Bone marrow (tissue), 2 donors: ENCODE measurements at regions not wholly inside any gene's neighbourhood (a gene's known extent, or its start where the extent isn't known, plus 50 kb on each side); places are given as distances from the start of the nearest gene placed in this dataset.

Experiments
- DNase-seq, 2 donors: peaks; one replicate each; lab custom pipeline; 2025; lab: John Stamatoyannopoulos, UW

DNA sequence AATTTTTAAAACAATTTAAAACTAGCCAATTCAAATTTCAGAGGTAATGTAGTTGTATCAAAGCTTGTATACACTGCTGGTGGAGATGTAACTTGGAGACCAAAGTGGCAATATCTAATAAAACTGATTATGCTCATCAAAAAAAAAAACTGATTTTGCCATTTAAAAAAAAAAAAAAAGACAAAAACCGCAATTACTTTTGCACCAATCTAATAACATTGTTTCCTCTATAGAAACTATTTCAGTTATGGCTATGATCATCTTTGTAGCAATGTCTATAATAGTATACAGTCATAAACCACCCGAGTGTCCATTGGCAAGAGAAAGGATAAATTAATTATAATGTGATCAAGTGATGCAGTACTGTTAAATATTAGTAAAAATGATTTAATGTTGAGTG is 149.3 kb upstream of the SEMA6D start:
- DNase-seq = no peak

GRCh38 chr15:47570044-47570443 is 147.3 kb upstream of the SEMA6D start:
- DNase-seq = no peak

DNA sequence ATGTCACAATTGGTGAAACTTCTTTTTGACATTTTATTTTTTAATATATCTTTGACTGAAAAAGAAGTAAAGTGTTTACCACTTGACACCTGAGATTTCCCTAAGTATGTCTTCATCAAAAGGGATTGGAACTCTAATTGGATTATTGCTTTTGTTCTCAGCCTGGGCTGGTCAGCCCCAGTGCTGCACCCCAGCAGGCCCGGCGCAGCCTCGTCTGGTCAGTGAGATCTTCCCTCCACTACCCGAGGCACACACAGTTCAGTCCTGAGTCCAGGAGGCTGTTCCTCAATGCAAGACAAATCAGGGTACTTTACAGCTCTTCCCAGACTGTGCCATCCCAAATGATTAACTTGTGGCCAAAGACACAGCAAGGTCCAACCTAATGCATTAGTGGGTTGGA is 146.9 kb upstream of the SEMA6D start:
- DNase-seq = no peak

DNA sequence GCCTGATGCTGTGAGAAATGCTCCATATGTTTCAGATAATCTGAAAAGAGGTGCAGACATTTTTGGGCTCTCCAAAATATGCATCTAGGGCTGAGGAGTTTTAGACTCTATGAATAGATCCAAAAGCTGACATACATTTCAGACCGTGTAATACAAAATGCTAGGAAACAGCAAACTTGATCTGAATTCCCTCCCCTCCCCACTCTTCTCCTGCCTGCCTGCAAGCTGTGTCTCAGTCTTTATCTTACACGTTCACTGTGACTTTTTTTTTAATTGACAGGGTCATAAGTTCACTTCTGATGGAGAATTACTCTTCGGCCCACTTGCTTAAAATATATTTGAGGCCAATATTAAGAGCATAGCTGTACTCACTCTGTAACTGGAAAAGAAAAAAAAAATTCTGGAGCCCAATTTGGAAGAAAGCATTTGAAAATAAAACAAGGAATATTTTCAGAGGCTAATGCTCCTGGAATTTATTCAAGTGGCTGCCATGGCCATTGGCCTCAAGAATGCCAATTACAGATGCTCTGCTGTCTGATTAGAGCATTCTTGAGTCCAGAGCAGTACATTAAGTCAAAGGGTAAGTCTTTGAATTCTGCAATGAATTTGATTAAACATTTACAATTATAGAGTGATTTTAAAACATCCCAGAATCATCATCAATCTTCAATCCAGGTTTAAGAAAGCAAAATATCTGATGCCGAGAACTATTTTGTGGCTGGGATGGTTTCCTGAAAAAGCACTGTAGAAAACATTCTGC is 146.2 kb upstream of the SEMA6D start:
- no peak for DNase-seq

DNA sequence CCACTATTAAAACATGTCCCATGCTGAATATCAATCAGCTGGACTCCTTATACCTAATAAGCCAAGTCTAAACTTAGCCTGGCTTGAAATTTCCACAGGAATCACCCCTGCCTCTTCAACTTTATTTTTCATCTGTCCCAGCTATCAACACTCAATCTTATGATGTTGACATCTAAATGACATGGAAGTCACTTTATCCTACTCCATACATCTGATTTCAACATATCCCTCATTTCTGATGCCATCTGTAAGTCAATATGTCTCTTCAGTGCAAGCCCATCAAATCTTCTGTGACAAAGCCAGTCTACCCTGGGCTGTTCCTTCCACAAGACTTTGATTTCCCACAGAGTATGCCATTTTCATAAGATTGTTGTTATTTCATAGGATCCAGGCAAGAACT is 143.6 kb upstream of the SEMA6D start:
- no peak for DNase-seq

DNA sequence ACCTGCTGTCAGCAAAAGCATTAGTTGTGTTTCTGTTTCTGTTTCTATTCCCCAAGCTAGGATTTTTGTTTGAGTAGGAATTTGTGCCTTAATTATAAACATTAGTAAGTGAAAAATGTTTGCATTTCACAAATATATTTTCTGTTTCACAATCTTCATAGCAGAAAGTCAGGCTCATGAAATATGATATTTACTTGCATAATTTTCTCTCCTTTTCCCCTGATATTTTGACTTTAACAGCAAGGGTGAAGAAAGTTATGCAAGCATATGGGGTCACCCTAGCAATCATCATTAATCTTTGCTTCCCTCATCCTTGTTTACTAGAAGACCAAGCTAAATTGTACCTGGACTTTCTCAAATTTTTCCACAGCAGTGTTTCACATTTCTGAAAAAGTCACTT is 140.3 kb upstream of the SEMA6D start:
- no peak for DNase-seq

GRCh38 chr15:47577461-47577860 is 139.8 kb upstream of the SEMA6D start:
- no peak for DNase-seq

DNA sequence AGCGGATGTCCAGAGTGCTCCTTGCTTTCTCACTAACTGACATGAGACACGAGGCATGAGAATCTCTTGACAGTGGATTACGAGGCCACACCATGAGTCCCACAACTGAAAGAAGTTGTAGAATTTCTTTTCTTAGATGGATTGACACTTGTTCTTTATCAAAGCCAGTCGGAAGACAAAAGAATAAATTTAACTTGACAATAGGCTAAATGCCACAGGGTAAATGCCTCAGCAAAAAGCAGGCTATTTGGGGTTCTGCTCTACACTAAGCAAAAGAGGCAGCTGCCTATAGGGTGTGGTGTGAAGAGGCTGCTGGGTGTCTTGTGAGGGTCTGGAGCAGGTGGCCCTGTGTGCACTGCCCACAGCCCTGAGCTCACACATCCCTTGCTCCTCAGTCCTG is 135.1 kb upstream of the SEMA6D start:
- DNase-seq = no peak

- no peak for DNase-seq
Observed at GRCh38 chr15:47584316-47584715, 133.0 kb upstream of the SEMA6D start.

DNA sequence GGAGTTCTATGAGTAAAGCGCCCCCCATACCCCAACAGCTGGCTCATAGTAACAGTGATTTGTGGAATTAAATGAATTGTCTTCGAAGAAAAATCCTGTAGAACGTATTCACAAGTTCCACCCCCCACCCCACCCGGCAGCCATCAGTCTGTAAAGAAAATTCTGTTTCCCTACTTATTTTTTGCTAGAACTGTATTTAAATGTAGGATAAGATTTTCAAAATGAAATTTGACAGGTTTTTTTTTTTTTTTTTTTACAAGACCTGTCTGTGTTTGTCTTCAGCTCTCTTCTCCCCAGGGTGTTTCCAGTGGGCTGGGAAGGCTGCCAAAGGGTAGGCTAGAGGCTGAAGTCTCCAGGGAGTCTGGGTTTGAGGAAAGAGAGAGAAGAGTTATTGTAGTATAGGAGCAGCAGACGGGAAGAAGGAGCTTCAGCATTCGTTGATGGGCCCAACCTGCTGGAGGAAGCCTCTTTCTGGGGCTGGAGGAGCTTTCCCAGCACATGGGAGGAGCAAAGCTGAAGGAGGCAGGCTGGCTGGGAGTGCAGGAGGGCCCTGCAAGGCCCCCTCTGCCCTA is 130.6 kb upstream of the SEMA6D start:
- DNase-seq = no peak

- no peak for DNase-seq
Observed at GRCh38 chr15:47587940-47588802, 129.1 kb upstream of the SEMA6D start.

DNA sequence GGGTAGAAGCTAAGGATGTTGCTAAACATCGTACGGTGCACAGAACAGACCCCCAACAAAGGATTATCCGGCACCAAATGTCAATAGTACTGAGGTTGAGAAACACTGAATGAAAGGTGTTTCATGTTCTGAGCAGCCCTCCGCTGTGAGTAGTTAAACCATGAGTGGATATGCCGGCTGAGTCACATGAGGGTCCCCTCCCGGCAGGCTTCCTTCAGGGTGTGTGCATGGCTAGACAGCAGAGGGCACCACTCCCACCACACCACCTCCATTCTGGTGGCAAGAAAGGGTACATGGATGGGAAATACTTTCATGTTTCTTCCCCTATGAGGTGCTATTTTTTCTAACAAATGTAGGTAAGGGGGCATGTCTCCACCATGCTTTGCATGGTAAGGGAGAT is 128.3 kb upstream of the SEMA6D start:
- DNase-seq = no peak

GRCh38 chr15:47598996-47599395 is 118.3 kb upstream of the SEMA6D start:
- no peak for DNase-seq

DNA sequence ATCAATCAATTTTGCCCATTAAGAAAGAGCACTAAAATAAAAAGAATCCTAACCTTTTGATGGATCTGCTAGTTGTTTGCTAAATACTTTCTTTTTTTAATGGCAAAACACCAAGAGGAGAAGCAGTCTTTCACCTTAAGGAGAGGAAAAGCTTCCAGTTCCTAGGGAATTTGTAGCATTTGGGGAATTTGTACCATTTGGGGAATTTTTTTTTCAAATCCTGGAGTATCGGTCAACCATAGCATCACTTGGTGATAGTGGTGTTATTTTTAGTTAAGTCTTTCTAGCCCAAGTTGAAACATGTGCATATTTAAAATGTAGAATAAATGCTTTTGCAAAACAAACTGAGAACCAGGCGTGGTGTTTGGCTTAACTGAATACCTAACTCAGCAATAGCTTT is 117.5 kb upstream of the SEMA6D start:
- DNase-seq = no peak

DNA sequence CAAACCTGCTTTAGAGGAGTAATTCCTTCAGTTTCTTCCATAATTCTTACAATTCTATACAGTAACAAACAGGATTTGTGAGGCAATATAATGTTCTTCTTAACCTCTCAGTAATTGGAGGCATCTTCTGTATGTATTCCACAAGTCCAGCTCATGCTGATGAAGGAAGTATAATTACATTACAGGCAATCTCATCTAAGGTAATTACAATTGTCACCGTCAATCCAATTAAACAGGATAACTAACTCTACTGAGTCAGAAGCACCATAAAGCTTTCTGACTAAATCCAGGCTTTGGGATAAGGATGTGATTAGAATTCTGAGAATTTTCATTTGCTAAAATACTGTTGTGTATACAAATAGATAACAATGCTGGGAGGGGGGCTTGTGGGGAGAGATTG is 115.2 kb upstream of the SEMA6D start:
- DNase-seq = no peak

GRCh38 chr15:47603026-47603425 is 114.3 kb upstream of the SEMA6D start:
- no peak for DNase-seq

GRCh38 chr15:47607695-47608094 is 109.6 kb upstream of the SEMA6D start:
- DNase-seq = no peak

DNA sequence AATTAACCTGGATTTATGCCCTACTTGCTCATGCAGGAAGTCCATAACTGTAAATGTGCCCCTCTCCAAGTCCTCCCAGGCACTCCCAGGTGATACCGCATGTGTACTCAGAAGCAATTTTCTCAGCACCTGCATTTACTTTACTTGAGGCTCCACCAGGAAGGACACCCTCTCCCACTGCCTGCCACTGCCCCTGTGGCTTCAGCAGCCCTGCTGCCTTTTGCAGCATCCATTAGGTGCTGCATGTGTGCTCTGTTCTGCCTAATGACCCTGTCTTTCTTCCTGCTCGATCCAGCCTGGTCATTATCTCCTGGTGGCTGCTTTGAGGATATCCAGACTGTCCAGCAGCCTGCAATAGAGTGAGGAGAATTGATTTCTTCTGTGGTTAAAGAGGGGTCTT is 107.6 kb upstream of the SEMA6D start:
- no peak for DNase-seq

DNA sequence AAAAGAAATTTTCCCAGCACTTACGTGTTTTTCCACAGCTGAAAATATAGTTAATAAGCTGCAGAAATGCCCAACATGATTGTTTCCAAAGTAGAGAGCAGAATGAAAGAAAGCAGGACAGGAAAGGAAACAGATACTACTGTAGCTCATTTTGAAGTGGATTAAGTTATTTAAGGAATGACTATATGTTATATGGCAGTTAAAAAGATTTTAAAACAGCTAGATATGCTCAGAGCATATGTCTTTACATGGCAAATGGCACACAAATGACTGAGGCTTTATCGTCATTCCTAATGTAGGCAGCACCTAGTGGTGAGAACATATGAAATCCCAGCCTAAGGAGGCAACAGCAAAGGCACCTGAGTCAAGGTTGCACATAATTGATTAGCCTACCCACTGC is 106.6 kb upstream of the SEMA6D start:
- DNase-seq = no peak

DNA sequence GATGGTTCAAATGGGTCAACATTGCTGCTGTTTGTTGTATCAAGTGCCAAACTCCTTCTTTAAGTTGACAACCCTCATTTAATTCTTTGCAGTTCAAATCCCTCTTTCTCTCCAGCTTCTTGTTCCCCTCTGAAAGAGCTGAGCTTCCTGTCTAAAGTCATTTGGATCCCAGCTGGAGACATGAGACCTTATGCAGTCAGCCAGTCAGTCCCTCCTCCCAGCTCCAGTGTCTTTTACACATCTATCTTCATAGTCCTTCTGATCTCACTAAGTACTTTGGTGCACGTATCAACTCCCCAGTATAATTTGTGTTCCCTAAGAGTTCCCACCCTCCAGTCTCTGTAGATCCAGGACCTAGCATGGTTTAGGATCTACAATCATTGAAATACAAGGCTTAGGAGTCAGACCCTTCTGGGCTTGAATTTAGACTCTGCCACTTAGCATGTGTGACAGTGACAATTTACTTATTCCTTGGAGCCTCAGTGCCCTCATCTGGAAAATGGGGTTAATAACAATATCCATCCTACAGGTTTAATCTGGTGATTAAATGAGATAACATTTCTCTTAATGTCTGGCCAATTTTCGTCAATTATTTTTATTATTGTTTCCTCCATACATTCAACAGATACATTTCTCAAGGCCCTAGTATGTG is 102.8 kb upstream of the SEMA6D start:
- no peak for DNase-seq

DNA sequence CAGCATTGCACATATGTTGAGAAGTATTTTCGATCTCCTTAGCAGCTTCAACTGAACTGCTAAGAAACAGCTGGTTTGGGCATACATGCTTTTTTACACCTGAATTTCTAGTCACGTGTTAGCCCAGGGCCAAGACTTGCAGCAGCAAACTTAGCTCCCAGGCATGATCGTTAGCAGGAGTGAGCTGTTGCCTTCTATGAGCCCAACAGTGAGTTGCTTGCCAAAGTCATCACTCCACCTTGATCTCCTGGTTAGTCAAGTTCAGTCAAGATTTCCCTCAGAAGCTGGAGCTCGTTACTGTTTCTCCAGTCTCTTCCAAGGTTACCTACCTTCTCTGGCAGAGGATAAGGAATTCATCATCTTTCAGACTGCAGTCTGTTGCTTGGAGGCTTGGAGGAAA is 100.4 kb upstream of the SEMA6D start:
- DNase-seq = no peak

DNA sequence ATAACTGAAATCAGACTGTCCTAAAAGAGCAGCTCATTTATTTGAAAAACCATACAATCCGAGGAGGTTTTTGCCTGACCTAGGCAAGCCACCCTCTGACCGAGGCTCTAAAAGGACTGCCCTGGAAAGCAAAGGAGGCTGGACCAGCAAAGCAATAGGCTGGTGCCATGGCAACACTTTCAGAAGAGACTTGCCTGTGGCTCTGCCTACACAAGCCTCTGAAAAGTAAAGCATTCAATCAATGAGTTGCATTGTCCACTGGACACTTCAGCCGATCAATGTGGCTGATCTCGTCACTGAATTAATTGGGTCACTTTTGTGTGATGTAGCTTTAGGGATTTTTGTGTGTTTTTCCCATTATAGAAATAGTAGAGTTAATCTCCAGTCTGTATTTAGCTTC is 99.1 kb upstream of the SEMA6D start:
- DNase-seq = no peak
